IMR-90 (cell line): ENCODE measurements at regions not wholly inside any gene's neighbourhood (a gene's known extent, or its start where the extent isn't known, plus 50 kb on each side); places are given as distances from the start of the nearest gene placed in this dataset.
"Not testable (repeated sequence)": the region's sequence is repeated elsewhere in the genome, so short reads cannot be mapped to it uniquely, and the experiment has no call there.

Experiments used
- ATAC-seq: fragments of 200-7000 bp; cut with Tn5 transposase; 2 replicates; pipeline ENCODE4 v1.9.1; 2020; ENCODE audit warnings: low read depth, mild to moderate bottlenecking, moderate library complexity
- BruUV-seq: library from RNA; stranded (reverse); fragments of 400-500 nt; replicated peaks from 2 replicates; lab custom pipeline; 2021; lab: Mats Ljungman, UMichigan
- CTCF ChIA-PET: fragments of 300-600 bp; formaldehyde crosslinking; extraction: SDS; loops from one replicate; lab custom pipeline; 2021; ENCODE audit warnings: antibody characterized with exemption; lab: Yijun Ruan, JAX
- POLR2A ChIA-PET: fragments of 300-600 bp; sonication (Branson Sonifier 250); formaldehyde crosslinking; loops from one replicate; lab custom pipeline; 2022; ENCODE audit warnings: antibody characterized with exemption; ENCODE audit not compliant: unreplicated experiment; lab: Charles Lee
- DNase-seq: peaks from one replicate; pipeline ENCODE4 v3.0.0; 2013
- H2AFZ ChIP-seq: replicated peaks from 2 replicates; pipeline ENCODE3; 2013; ENCODE audit warnings: low read length, mild to moderate bottlenecking; ENCODE audit not compliant: poor library complexity
- H2AK5ac ChIP-seq: 2 replicates; pipeline ENCODE4 v1.6.1; 2013; ENCODE audit warnings: low read depth, low read length, inconsistent platforms
- H2AK9ac ChIP-seq: replicated peaks from 2 replicates; pipeline ENCODE3; 2013; ENCODE audit warnings: mild to moderate bottlenecking, low read depth, low read length, moderate library complexity; ENCODE audit not compliant: poor library complexity
- H2BK120ac ChIP-seq: 2 replicates; pipeline ENCODE4 v1.6.1; 2013; ENCODE audit warnings: low read depth, low read length, inconsistent platforms
- H2BK15ac ChIP-seq: 3 replicates; pipeline ENCODE4 v1.6.1; 2013; ENCODE audit warnings: low read depth, low read length, inconsistent platforms
- H2BK20ac ChIP-seq: 2 replicates; pipeline ENCODE4 v1.6.1; 2013; ENCODE audit warnings: low read depth, mild to moderate bottlenecking, inconsistent platforms, low read length, moderate library complexity
- H2BK5ac ChIP-seq: 2 replicates; pipeline ENCODE4 v1.6.1; 2013; ENCODE audit warnings: mild to moderate bottlenecking, low read depth, low read length, inconsistent platforms; ENCODE audit not compliant: poor library complexity, severe bottlenecking
- H3K14ac ChIP-seq: replicated peaks from 2 replicates; pipeline ENCODE4 v1.6.1; 2013; ENCODE audit warnings: low read depth, low read length, inconsistent platforms
- H3K18ac ChIP-seq: 2 replicates; pipeline ENCODE4 v1.6.1; 2013; ENCODE audit warnings: low read depth, low read length, control low read depth
- H3K23ac ChIP-seq: 2 replicates; pipeline ENCODE4 v1.6.1; 2013; ENCODE audit warnings: low read depth, low read length, inconsistent platforms
- H3K27ac ChIP-seq: 2 replicates; pipeline ENCODE4 v1.5.1; 2013; ENCODE audit warnings: mild to moderate bottlenecking, control low read depth, low read length; ENCODE audit not compliant: insufficient read depth
- H3K27me3 ChIP-seq: 2 replicates; pipeline ENCODE4 v1.6.1; 2013; ENCODE audit warnings: low read length; ENCODE audit not compliant: control insufficient read depth, insufficient read depth
- H3K36me3 ChIP-seq: 2 replicates; pipeline ENCODE4 v1.6.1; 2013; ENCODE audit warnings: low read length, mixed read lengths; ENCODE audit not compliant: control insufficient read depth, insufficient read depth
- H3K4ac ChIP-seq: 2 replicates; pipeline ENCODE4 v1.6.1; 2013; ENCODE audit warnings: low read depth, low read length, inconsistent platforms
- H3K4me1 ChIP-seq: 2 replicates; pipeline ENCODE4 v1.6.1; 2013; ENCODE audit warnings: low read length, mixed read lengths; ENCODE audit not compliant: control insufficient read depth, insufficient read depth
- H3K4me2 ChIP-seq: 2 replicates; pipeline ENCODE4 v1.6.1; 2013; ENCODE audit warnings: low read depth, mild to moderate bottlenecking, control low read depth, low read length, moderate library complexity
- H3K4me3 ChIP-seq: 2 replicates; pipeline ENCODE4 v1.5.1; 2013; ENCODE audit warnings: low read depth, mild to moderate bottlenecking, control low read depth, low read length, moderate library complexity; ENCODE audit not compliant: insufficient read depth
- H3K56ac ChIP-seq: 2 replicates; pipeline ENCODE4 v1.6.1; 2013; ENCODE audit warnings: low read length, inconsistent platforms; ENCODE audit not compliant: insufficient read depth; ENCODE audit errors: extremely low read depth
- H3K79me1 ChIP-seq, 2 experiments: 2 replicates each; pipeline ENCODE4 v1.6.1; 2013; ENCODE audit warnings: low read length in 2 of 2, inconsistent platforms in 1 of 2, low read depth in 1 of 2
- H3K9ac ChIP-seq: 2 replicates; pipeline ENCODE4 v1.6.1; 2013; ENCODE audit warnings: low read depth, low read length, control low read depth
- H3K9me1 ChIP-seq: 2 replicates; pipeline ENCODE4 v1.6.1; 2013; ENCODE audit warnings: low read length, inconsistent platforms; ENCODE audit not compliant: insufficient read depth
- H3K9me3 ChIP-seq: 2 replicates; pipeline ENCODE4 v1.6.1; 2013; ENCODE audit warnings: low read length; ENCODE audit not compliant: control insufficient read depth, insufficient read depth
- H4K20me1 ChIP-seq: 2 replicates; pipeline ENCODE4 v1.6.1; 2013; ENCODE audit warnings: low read length, inconsistent platforms; ENCODE audit not compliant: insufficient read depth
- H4K5ac ChIP-seq: 2 replicates; pipeline ENCODE4 v1.6.1; 2013; ENCODE audit warnings: mild to moderate bottlenecking, low read depth, low read length, control low read depth
- H4K8ac ChIP-seq, 2 experiments: 2 replicates each; pipeline ENCODE4 v1.6.1; 2013; ENCODE audit warnings: low read depth in 2 of 2, low read length in 2 of 2, control low read depth in 1 of 2, inconsistent platforms in 1 of 2
- H4K91ac ChIP-seq: 2 replicates; pipeline ENCODE4 v1.6.1; 2013; ENCODE audit warnings: low read depth, low read length, inconsistent platforms; ENCODE audit not compliant: insufficient read depth
- WGBS, 2 experiments: methylation state at CpG; one replicate each; pipeline versions ENCODE4 v1.1.5 to v1.1.7; 2013; ENCODE audit warnings: missing lambda C conversion rate in 2 of 2; ENCODE audit not compliant: insufficient read length in 1 of 2; ENCODE audit errors: extremely low coverage in 2 of 2; 5-methylcytosine and 5-hydroxymethylcytosine counted together
- dilution Hi-C: fragments of 300-500 bp; cut with HindIII; formaldehyde crosslinking; loops from one replicate; pipeline ENCODE4 v1.14.3; 2018; ENCODE audit warnings: low sequenced_read_pairs; ENCODE audit not compliant: unreplicated experiment
- in situ Hi-C: fragments of 300-500 bp; cut with MboI; formaldehyde crosslinking; loops from 3 replicates; pipeline ENCODE4 v1.14.3; 2019; ENCODE audit warnings: low sequenced_read_pairs, inconsistent platforms, mixed read lengths
- intact Hi-C: fragments of 100-400 bp; cut with micrococcal nuclease; formaldehyde crosslinking; loops from 2 replicates; pipeline ENCODE4 v1.10.0; 2022

- H2BK20ac ChIP-seq, H2BK120ac ChIP-seq, H3K23ac ChIP-seq, DNase-seq, intact Hi-C loops, BruUV-seq, H3K4ac ChIP-seq, H2AK9ac ChIP-seq, H4K20me1 ChIP-seq, ATAC-seq, H3K14ac ChIP-seq, H4K8ac ChIP-seq, H2AK5ac ChIP-seq, H3K9me3 ChIP-seq, in situ Hi-C loops, H4K5ac ChIP-seq, H3K36me3 ChIP-seq, H3K9me1 ChIP-seq, H3K79me1 ChIP-seq, H3K4me3 ChIP-seq, H3K9ac ChIP-seq, H3K18ac ChIP-seq, H3K4me2 ChIP-seq, H2BK15ac ChIP-seq, H3K27ac ChIP-seq, H4K91ac ChIP-seq, H3K27me3 ChIP-seq, dilution Hi-C loops, H3K4me1 ChIP-seq, H3K56ac ChIP-seq, H2AFZ ChIP-seq, H2BK5ac ChIP-seq: not testable (repeated sequence)
- CTCF ChIA-PET, result interaction anchor here (0.6 to 1.6 kb wide), 2 partner anchors 10 to 96 kb away, joined by 3 to 4 read pairs; no protein-coding TSS in a partner anchor
- WGBS, 2 experiments, result 53% methylated on average over 3 of the region's 7 CpGs; no CpG with 5 or more reads in 1 of the 2 experiments
- POLR2A ChIA-PET, result interaction anchor here (0.5 kb wide), 1 partner anchor 647 kb away, joined by 4 read pairs; no protein-coding TSS in a partner anchor
Observed at GRCh38 chr1:86633306-86633838, 71.0 kb upstream of the SH3GLB1 start.
